ENCODE measurements at regions not wholly inside any gene's neighbourhood (a gene's known extent, or its start where the extent isn't known, plus 50 kb on each side); places are given as distances from the start of the nearest gene placed in this dataset.

DNA sequence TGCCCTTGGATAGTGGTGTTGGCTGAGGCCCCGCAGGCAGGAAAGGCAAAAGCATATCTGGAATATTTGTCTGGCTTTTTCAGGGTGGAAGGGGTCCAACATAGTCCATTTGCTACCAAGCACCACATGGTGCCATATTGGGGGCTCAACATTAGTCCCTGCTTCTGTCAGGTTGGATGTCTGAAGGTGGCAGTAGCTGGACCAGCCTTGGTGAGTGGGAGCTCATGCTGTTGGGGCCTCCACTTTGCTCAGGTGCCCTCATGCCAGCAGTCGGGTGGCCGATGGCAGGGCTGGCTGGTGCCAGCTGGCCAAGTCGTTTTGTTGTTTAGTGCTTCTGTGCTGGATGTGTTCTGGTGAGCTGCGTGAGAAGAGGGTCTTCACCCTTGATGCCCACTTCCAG is 135.3 kb downstream of the PAPOLA start:
- TF ChIP-seq, protein P1, sequence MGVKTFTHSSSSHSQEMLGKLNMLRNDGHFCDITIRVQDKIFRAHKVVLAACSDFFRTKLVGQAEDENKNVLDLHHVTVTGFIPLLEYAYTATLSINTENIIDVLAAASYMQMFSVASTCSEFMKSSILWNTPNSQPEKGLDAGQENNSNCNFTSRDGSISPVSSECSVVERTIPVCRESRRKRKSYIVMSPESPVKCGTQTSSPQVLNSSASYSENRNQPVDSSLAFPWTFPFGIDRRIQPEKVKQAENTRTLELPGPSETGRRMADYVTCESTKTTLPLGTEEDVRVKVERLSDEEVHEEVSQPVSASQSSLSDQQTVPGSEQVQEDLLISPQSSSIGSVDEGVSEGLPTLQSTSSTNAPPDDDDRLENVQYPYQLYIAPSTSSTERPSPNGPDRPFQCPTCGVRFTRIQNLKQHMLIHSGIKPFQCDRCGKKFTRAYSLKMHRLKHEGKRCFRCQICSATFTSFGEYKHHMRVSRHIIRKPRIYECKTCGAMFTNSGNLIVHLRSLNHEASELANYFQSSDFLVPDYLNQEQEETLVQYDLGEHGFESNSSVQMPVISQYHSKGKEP (tag by site-specific recombination; IDR thresholded peaks at IDR 0.05) = no peak
- TF ChIP-seq, protein P2, sequence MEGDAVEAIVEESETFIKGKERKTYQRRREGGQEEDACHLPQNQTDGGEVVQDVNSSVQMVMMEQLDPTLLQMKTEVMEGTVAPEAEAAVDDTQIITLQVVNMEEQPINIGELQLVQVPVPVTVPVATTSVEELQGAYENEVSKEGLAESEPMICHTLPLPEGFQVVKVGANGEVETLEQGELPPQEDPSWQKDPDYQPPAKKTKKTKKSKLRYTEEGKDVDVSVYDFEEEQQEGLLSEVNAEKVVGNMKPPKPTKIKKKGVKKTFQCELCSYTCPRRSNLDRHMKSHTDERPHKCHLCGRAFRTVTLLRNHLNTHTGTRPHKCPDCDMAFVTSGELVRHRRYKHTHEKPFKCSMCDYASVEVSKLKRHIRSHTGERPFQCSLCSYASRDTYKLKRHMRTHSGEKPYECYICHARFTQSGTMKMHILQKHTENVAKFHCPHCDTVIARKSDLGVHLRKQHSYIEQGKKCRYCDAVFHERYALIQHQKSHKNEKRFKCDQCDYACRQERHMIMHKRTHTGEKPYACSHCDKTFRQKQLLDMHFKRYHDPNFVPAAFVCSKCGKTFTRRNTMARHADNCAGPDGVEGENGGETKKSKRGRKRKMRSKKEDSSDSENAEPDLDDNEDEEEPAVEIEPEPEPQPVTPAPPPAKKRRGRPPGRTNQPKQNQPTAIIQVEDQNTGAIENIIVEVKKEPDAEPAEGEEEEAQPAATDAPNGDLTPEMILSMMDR (tag by site-specific recombination; IDR thresholded peaks at IDR 0.05) = no peak
- no peak for TF ChIP-seq ZNF621 (tag by site-specific recombination; IDR thresholded peaks at IDR 0.05)
